ENCODE measurements at regions not wholly inside any gene's neighbourhood (a gene's known extent, or its start where the extent isn't known, plus 50 kb on each side); places are given as distances from the start of the nearest gene placed in this dataset.

DNA sequence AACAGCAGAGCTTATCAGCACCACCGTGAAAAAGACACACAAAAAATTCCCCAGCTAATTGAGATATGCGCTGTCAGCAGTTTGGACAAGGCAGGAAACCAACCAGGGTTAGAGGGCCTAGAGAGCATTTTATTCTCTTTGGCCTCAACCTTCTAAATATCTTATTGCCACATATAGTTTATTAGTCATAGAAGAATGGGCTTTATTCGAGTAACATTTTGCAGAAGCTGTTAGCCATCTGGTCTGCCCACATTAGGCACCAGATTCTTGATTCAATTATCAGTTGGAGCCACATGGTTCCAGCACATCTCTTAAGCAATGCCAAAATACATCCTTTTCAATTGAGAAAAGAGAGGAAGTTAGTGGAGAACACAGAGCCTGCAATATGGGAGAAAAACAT lies 109.9 kb upstream of the CXADR start:
- peaks cover 9% of the 10 kb centered on the region; the same call in 2 of the 3 replicates for H3K9me3 Mint-ChIP-seq
- Histone ChIP-seq H4K20me1 (replicated peaks; ENCODE audit: insufficient read depth) (no peaks in the 10 kb centered on the region), H3K4me2 (no peak overlapping the region), H3K79me2 (replicated peaks; ENCODE audit: insufficient read depth) (no peaks in the 10 kb centered on the region), H3K27ac (ENCODE audit: low read depth) (no peak overlapping the region), H2AFZ (no peak overlapping the region), H3F3A (replicated peaks; ENCODE audit: low read depth) (no peaks in the 10 kb centered on the region), H3K27me3 (ENCODE audit: insufficient read depth) (no peaks in the 10 kb centered on the region), H3K36me3 (ENCODE audit: insufficient read depth) (no peaks in the 10 kb centered on the region), H3K9me2 (ENCODE audit: insufficient read depth) (no peaks in the 10 kb centered on the region; the same call in 1 of the 2 replicates), H3K4me1 (ENCODE audit: insufficient read depth) (no peaks in the 10 kb centered on the region), H3K4me3 (no peak overlapping the region)
- no peaks in the 10 kb centered on the region; the same call in 2 of the 3 replicates for H3K36me3 Mint-ChIP-seq (ENCODE audit: low read depth)
- DNase-seq (ENCODE audit: low spot score) (no peak), ATAC-seq (no peak)
- no peak overlapping the region for H3K4me3 Mint-ChIP-seq
- no peaks in the 10 kb centered on the region; the same call in 2 of the 3 replicates for H3K4me1 Mint-ChIP-seq
- H3K27me3 Mint-ChIP-seq (ENCODE audit: insufficient read depth, low read depth, poor library complexity): no peaks in the 10 kb centered on the region
- TF ChIP-seq, protein P1, sequence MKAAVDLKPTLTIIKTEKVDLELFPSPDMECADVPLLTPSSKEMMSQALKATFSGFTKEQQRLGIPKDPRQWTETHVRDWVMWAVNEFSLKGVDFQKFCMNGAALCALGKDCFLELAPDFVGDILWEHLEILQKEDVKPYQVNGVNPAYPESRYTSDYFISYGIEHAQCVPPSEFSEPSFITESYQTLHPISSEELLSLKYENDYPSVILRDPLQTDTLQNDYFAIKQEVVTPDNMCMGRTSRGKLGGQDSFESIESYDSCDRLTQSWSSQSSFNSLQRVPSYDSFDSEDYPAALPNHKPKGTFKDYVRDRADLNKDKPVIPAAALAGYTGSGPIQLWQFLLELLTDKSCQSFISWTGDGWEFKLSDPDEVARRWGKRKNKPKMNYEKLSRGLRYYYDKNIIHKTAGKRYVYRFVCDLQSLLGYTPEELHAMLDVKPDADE (IDR thresholded peaks at IDR 0.05): no peak
- TF ChIP-seq STAT1 (IDR thresholded peaks at IDR 0.05; ENCODE audit: unreplicated experiment) (no peak), ZNF114 (CRISPR knock-in tag; IDR thresholded peaks at IDR 0.05) (no peak), CREB1 (CRISPR knock-in tag; IDR thresholded peaks at IDR 0.05; ENCODE audit: low read depth) (no peak), EZH2 (IDR thresholded peaks at IDR 0.05; ENCODE audit: low read depth, unreplicated experiment) (no peak), POLR2AphosphoS5 (IDR thresholded peaks at IDR 0.05; ENCODE audit: low read depth) (no peak), ZNF331 (CRISPR knock-in tag; IDR thresholded peaks at IDR 0.05; ENCODE audit: low read depth) (no peak), JUNB (IDR thresholded peaks at IDR 0.05; ENCODE audit: unreplicated experiment) (no peak), EZH2phosphoT487 (IDR thresholded peaks at IDR 0.05; ENCODE audit: unreplicated experiment) (no peak)
- TF ChIP-seq, protein P2, sequence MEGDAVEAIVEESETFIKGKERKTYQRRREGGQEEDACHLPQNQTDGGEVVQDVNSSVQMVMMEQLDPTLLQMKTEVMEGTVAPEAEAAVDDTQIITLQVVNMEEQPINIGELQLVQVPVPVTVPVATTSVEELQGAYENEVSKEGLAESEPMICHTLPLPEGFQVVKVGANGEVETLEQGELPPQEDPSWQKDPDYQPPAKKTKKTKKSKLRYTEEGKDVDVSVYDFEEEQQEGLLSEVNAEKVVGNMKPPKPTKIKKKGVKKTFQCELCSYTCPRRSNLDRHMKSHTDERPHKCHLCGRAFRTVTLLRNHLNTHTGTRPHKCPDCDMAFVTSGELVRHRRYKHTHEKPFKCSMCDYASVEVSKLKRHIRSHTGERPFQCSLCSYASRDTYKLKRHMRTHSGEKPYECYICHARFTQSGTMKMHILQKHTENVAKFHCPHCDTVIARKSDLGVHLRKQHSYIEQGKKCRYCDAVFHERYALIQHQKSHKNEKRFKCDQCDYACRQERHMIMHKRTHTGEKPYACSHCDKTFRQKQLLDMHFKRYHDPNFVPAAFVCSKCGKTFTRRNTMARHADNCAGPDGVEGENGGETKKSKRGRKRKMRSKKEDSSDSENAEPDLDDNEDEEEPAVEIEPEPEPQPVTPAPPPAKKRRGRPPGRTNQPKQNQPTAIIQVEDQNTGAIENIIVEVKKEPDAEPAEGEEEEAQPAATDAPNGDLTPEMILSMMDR (conservative IDR thresholded peaks at IDR 0.05; ENCODE audit: low read depth in 2 of 2): no peak
- TF ChIP-seq, protein P3, sequence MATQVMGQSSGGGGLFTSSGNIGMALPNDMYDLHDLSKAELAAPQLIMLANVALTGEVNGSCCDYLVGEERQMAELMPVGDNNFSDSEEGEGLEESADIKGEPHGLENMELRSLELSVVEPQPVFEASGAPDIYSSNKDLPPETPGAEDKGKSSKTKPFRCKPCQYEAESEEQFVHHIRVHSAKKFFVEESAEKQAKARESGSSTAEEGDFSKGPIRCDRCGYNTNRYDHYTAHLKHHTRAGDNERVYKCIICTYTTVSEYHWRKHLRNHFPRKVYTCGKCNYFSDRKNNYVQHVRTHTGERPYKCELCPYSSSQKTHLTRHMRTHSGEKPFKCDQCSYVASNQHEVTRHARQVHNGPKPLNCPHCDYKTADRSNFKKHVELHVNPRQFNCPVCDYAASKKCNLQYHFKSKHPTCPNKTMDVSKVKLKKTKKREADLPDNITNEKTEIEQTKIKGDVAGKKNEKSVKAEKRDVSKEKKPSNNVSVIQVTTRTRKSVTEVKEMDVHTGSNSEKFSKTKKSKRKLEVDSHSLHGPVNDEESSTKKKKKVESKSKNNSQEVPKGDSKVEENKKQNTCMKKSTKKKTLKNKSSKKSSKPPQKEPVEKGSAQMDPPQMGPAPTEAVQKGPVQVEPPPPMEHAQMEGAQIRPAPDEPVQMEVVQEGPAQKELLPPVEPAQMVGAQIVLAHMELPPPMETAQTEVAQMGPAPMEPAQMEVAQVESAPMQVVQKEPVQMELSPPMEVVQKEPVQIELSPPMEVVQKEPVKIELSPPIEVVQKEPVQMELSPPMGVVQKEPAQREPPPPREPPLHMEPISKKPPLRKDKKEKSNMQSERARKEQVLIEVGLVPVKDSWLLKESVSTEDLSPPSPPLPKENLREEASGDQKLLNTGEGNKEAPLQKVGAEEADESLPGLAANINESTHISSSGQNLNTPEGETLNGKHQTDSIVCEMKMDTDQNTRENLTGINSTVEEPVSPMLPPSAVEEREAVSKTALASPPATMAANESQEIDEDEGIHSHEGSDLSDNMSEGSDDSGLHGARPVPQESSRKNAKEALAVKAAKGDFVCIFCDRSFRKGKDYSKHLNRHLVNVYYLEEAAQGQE (IDR thresholded peaks at IDR 0.05; ENCODE audit: unreplicated experiment): no peak
- no peak overlapping the region for H3K27ac Mint-ChIP-seq

Measured in GM23338 (cell line).